ENCODE measurements at regions not wholly inside any gene's neighbourhood (a gene's known extent, or its start where the extent isn't known, plus 50 kb on each side); places are given as distances from the start of the nearest gene placed in this dataset.

- Histone ChIP-seq H3K27me3 (no peaks in the 10 kb centered on the region), H3K4me1 (no peaks in the 10 kb centered on the region), H3K9me3 (no peaks in the 10 kb centered on the region), H3K36me3 (no peaks in the 10 kb centered on the region), H3K27ac (no peak overlapping the region), H3K4me3 (no peak overlapping the region)
- DNase-seq (ENCODE audit: extremely low spot score in 2 of 2) = no peak
- intact Hi-C loops (cut with DNase I) = no loop called here
- TF ChIP-seq, protein P1, sequence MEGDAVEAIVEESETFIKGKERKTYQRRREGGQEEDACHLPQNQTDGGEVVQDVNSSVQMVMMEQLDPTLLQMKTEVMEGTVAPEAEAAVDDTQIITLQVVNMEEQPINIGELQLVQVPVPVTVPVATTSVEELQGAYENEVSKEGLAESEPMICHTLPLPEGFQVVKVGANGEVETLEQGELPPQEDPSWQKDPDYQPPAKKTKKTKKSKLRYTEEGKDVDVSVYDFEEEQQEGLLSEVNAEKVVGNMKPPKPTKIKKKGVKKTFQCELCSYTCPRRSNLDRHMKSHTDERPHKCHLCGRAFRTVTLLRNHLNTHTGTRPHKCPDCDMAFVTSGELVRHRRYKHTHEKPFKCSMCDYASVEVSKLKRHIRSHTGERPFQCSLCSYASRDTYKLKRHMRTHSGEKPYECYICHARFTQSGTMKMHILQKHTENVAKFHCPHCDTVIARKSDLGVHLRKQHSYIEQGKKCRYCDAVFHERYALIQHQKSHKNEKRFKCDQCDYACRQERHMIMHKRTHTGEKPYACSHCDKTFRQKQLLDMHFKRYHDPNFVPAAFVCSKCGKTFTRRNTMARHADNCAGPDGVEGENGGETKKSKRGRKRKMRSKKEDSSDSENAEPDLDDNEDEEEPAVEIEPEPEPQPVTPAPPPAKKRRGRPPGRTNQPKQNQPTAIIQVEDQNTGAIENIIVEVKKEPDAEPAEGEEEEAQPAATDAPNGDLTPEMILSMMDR (IDR thresholded peaks at IDR 0.05) = no peak
- no peak for TF ChIP-seq POLR2AphosphoS5 (IDR thresholded peaks at IDR 0.05; ENCODE audit: insufficient read depth in 1 of 2, low read depth in 1 of 2)
- no peak for TF ChIP-seq POLR2A (IDR thresholded peaks at IDR 0.05)
These were observed 413.6 kb downstream of the ELAVL2 start for GRCh38 chr9:23412458-23412857.

DNA sequence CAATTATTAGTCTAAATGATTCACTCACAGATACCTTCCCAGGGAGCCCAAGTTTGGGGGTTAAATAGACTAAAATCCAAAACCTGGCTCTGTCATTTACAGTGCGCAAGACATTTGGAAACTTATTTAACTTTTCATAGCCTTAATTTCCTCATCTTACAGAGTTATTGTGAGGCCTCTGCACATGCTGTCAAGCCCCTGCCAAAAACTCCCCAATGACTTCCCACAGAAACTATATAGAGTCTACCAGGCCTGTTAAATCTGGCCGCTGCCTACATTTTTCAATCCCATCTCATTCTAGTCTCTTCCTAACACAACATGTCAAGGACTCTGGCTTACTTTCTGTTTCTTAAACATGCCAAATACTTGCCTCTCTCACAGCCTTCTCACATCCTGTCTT lies 412.5 kb downstream of the ELAVL2 start:
- TF ChIP-seq, protein P1 (IDR thresholded peaks at IDR 0.05) = no peak
- no peaks in the 10 kb centered on the region for H3K4me1 ChIP-seq
- H3K27ac ChIP-seq = no peak overlapping the region

DNA sequence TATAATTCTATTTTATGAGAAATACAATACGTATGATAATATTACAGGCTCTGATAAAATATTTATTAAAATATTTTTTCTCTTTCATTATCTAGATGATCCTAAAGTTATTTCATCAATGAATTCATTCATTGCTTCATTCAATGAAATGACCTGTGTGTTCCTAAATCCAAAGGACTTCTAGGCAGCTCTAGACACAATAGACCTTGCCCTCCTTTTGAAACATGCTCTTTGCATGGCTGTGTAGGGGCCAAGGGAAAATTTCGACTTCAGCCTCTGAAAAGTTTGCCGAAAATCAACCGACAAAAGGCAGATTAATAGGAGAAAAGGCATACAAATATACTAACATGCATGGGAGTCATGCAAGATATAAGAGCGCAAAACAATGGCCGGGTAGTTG lies 402.0 kb downstream of the ELAVL2 start:
- intact Hi-C loops (cut with DNase I) = no loop called here
- Histone ChIP-seq H3K9me3 (no peaks in the 10 kb centered on the region), H3K36me3 (no peaks in the 10 kb centered on the region), H3K4me3 (no peak overlapping the region), H3K27me3 (no peaks in the 10 kb centered on the region), H3K4me1 (no peaks in the 10 kb centered on the region), H3K27ac (no peak overlapping the region)
- DNase-seq (ENCODE audit: extremely low spot score in 2 of 2) = no peak
- TF ChIP-seq, protein P1 (IDR thresholded peaks at IDR 0.05) = no peak
- TF ChIP-seq POLR2AphosphoS5 (IDR thresholded peaks at IDR 0.05; ENCODE audit: insufficient read depth in 1 of 2, low read depth in 1 of 2) (no peak), POLR2A (IDR thresholded peaks at IDR 0.05) (no peak)

More for the DNA sequence above, 412.5 kb downstream of the ELAVL2 start:
- Histone ChIP-seq H3K27me3 (no peaks in the 10 kb centered on the region), H3K36me3 (no peaks in the 10 kb centered on the region), H3K4me3 (no peak overlapping the region), H3K9me3 (no peaks in the 10 kb centered on the region)
- intact Hi-C loops (cut with DNase I) = no loop called here
- DNase-seq (ENCODE audit: extremely low spot score in 2 of 2) = no peak

- Histone ChIP-seq H3K27me3 (no peaks in the 10 kb centered on the region), H3K36me3 (no peaks in the 10 kb centered on the region), H3K4me1 (no peaks in the 10 kb centered on the region), H3K9me3 (no peaks in the 10 kb centered on the region), H3K4me3 (no peak overlapping the region), H3K27ac (no peak overlapping the region)
- intact Hi-C loops (cut with DNase I) = no loop called here
- TF ChIP-seq, protein P1 (IDR thresholded peaks at IDR 0.05) = no peak
- TF ChIP-seq POLR2AphosphoS5 (IDR thresholded peaks at IDR 0.05; ENCODE audit: insufficient read depth in 1 of 2, low read depth in 1 of 2) (no peak), POLR2A (IDR thresholded peaks at IDR 0.05) (no peak)
- no peak for DNase-seq (ENCODE audit: extremely low spot score in 2 of 2)
These were observed 399.9 kb downstream of the ELAVL2 start for GRCh38 chr9:23426144-23426543.

DNA sequence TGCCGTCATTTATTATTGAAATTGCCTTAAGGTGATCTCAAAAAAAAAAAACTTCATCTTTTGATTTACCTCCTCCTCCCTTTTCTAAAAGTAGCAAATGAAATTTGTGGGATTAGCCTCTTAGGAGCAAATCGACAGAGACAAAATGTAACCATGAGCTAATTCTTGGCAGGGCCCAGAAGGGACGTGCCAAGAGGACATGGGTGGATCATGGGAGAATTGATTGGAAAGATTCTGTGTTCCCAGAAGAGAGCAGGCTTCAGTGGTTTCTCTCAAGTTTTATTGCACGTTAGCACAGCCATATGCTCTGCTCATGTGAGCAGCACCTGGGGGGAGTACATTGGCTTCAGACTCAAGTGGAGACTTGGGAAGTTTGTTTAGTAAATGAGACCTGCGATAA lies 394.6 kb downstream of the ELAVL2 start:
- intact Hi-C loops (cut with DNase I) = no loop called here
- Histone ChIP-seq H3K4me1 (no peaks in the 10 kb centered on the region), H3K27me3 (no peaks in the 10 kb centered on the region), H3K36me3 (no peaks in the 10 kb centered on the region), H3K27ac (no peak overlapping the region), H3K9me3 (no peaks in the 10 kb centered on the region), H3K4me3 (no peak overlapping the region)
- no peak for TF ChIP-seq POLR2AphosphoS5 (IDR thresholded peaks at IDR 0.05; ENCODE audit: insufficient read depth in 1 of 2, low read depth in 1 of 2)
- TF ChIP-seq, protein P1 (IDR thresholded peaks at IDR 0.05) = no peak
- TF ChIP-seq POLR2A (IDR thresholded peaks at IDR 0.05) = no peak
- DNase-seq (ENCODE audit: extremely low spot score in 2 of 2) = no peak

Data from vagina (tissue), 2 donors.